HG03575 (cell line): ENCODE measurements at regions not wholly inside any gene's neighbourhood (a gene's known extent, or its start where the extent isn't known, plus 50 kb on each side); places are given as distances from the start of the nearest gene placed in this dataset.
"Not testable (repeated sequence)": the region's sequence is repeated elsewhere in the genome, so short reads cannot be mapped to it uniquely, and the experiment has no call there.

Experiments
- ATAC-seq: cut with Tn5 transposase; IDR thresholded peaks from one replicate; pipeline ENCODE4 v1.9.1; 2021; ENCODE audit not compliant: unreplicated experiment, insufficient number of reproducible peaks, low FRiP score; ENCODE audit errors: extremely low read depth

- ATAC-seq, result not testable (repeated sequence)
These were observed 209.9 kb downstream of the TMEM121 start for GRCh38 chr14:105736331-105736730.

GRCh38 chr14:105737504-105738246 lies 211.3 kb downstream of the TMEM121 start:
- ATAC-seq, result no peak

GRCh38 chr14:105738638-105739037 lies 212.3 kb downstream of the TMEM121 start:
- ATAC-seq, result no peak

GRCh38 chr14:105739331-105740102 lies 213.1 kb downstream of the TMEM121 start:
- ATAC-seq, result no peak

GRCh38 chr14:105740272-105740671 lies 213.9 kb downstream of the TMEM121 start:
- not testable (repeated sequence) for ATAC-seq

- ATAC-seq, result not testable (repeated sequence)
These were observed 214.6 kb downstream of the TMEM121 start for GRCh38 chr14:105740961-105741360.

GRCh38 chr14:105741707-105742530 lies 215.5 kb downstream of the TMEM121 start:
- not testable (repeated sequence) for ATAC-seq

- no peak for ATAC-seq
These were observed 216.1 kb downstream of the TMEM121 start for GRCh38 chr14:105742531-105742848.

GRCh38 chr14:105742904-105743701 lies 216.7 kb downstream of the TMEM121 start:
- ATAC-seq, result not testable (repeated sequence)

- not testable (repeated sequence) for ATAC-seq
These were observed 217.9 kb downstream of the TMEM121 start for GRCh38 chr14:105744213-105744787.

- no peak for ATAC-seq
These were observed 219.2 kb downstream of the TMEM121 start for GRCh38 chr14:105745433-105746123.

GRCh38 chr14:105746124-105746514 lies 219.7 kb downstream of the TMEM121 start:
- no peak for ATAC-seq

GRCh38 chr14:105746800-105747502 lies 220.6 kb downstream of the TMEM121 start:
- ATAC-seq, result not testable (repeated sequence)

- ATAC-seq, result not testable (repeated sequence)
These were observed 221.3 kb downstream of the TMEM121 start for GRCh38 chr14:105747503-105748203.

- ATAC-seq, result no peak
These were observed 221.8 kb downstream of the TMEM121 start for GRCh38 chr14:105748204-105748578.

- ATAC-seq, result not testable (repeated sequence)
These were observed 222.3 kb downstream of the TMEM121 start for GRCh38 chr14:105748710-105749109.
